ENCODE measurements at regions not wholly inside any gene's neighbourhood (a gene's known extent, or its start where the extent isn't known, plus 50 kb on each side); places are given as distances from the start of the nearest gene placed in this dataset.
"Not testable (repeated sequence)": the region's sequence is repeated elsewhere in the genome, so short reads cannot be mapped to it uniquely, and the experiment has no call there.

- TF ChIP-seq YY1 (IDR thresholded peaks at IDR 0.05; ENCODE audit: extremely low read depth, insufficient replicate concordance, low read depth, low read length); POLR2A (IDR thresholded peaks at IDR 0.05; ENCODE audit: borderline replicate concordance, extremely low read depth, insufficient read depth, insufficient read length); JUND (IDR thresholded peaks at IDR 0.05); CTCF (IDR thresholded peaks at IDR 0.05 in 2 of 3, conservative IDR thresholded peaks at IDR 0.05 in 1 of 3; ENCODE audit: borderline replicate concordance in 1 of 3, insufficient read depth in 1 of 3, low read depth in 2 of 3, low read length in 2 of 3); REST (IDR thresholded peaks at IDR 0.05; ENCODE audit: low read depth); EZH2 (IDR thresholded peaks at IDR 0.05); POLR2AphosphoS5 (IDR thresholded peaks at IDR 0.05; ENCODE audit: low read depth, low read length): not testable (repeated sequence)
Observed at GRCh38 chr7:17053164-17053563, 171.4 kb upstream of the AGR3 start.

All from HCT116 (cell line).